DOHH2 (cell line): ENCODE measurements at regions not wholly inside any gene's neighbourhood (a gene's known extent, or its start where the extent isn't known, plus 50 kb on each side); places are given as distances from the start of the nearest gene placed in this dataset.

Experiments
- EZH2phosphoT487 ChIP-seq: fragments of 200-600 bp; sonication (generic); IDR thresholded peaks from 2 replicates; pipeline ENCODE4 v1.6.1; 2017; ENCODE audit warnings: borderline replicate concordance, mild to moderate bottlenecking, antibody characterized with exemption, low read length, moderate library complexity, mixed read lengths
- TF ChIP-seq, protein P1 (sequence below): fragments of 200-600 bp; sonication (generic); IDR thresholded peaks from one replicate; pipeline ENCODE4 v1.5.1; 2014; ENCODE audit warnings: antibody characterized with exemption, mild to moderate bottlenecking, low read depth, low read length; ENCODE audit not compliant: poor library complexity, severe bottlenecking

DNA sequence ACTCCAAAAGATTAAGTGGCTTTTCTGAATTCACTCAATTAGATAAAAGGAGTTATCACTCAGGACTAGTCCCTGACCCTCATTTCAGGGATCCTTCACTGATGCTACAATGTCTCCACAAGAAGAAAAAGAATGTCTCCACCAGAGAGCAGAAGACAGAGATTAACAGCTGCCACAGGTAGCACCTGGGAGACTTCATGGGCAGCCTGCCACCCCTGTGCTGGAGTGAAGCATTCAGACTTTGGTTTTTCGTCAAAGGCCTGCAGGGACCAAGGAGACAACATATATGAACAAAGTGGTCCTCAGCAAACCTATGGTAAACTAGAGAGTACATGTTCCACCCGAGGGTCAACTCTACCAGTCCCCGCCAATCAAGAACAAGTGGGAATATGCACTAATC is 197.0 kb upstream of the ACVR2A start:
- TF ChIP-seq, protein P1, sequence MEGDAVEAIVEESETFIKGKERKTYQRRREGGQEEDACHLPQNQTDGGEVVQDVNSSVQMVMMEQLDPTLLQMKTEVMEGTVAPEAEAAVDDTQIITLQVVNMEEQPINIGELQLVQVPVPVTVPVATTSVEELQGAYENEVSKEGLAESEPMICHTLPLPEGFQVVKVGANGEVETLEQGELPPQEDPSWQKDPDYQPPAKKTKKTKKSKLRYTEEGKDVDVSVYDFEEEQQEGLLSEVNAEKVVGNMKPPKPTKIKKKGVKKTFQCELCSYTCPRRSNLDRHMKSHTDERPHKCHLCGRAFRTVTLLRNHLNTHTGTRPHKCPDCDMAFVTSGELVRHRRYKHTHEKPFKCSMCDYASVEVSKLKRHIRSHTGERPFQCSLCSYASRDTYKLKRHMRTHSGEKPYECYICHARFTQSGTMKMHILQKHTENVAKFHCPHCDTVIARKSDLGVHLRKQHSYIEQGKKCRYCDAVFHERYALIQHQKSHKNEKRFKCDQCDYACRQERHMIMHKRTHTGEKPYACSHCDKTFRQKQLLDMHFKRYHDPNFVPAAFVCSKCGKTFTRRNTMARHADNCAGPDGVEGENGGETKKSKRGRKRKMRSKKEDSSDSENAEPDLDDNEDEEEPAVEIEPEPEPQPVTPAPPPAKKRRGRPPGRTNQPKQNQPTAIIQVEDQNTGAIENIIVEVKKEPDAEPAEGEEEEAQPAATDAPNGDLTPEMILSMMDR: no peak
- no peak for TF ChIP-seq EZH2phosphoT487
